Activated T-cell treated with anti-CD3 and anti-CD28 coated beads, Interleukin-2, amount 50 U/mL, for 4 hours (primary cell): ENCODE measurements at regions not wholly inside any gene's neighbourhood (a gene's known extent, or its start where the extent isn't known, plus 50 kb on each side); places are given as distances from the start of the nearest gene placed in this dataset.
A peak's percentile ranks its signal among the peaks of the same experiment; 100 is the strongest.
"Not testable (repeated sequence)": the region's sequence is repeated elsewhere in the genome, so short reads cannot be mapped to it uniquely, and the experiment has no call there.

Source experiments
- ATAC-seq, 2 donors: fragments of 200-7000 bp; cut with Tn5 transposase; one replicate each; pipeline ENCODE4 v1.10.0; 2021
- DNase-seq: peaks from one replicate; pipeline ENCODE4 v3.0.0-alpha.2; 2020
- H3K27me3 Mint-ChIP-seq: one replicate; pipeline ENCODE4 v1.8.0; 2021; ENCODE audit warnings: low read depth, mixed read lengths
- H3K36me3 Mint-ChIP-seq: one replicate; pipeline ENCODE4 v1.8.0; 2022; ENCODE audit warnings: mixed read lengths; ENCODE audit not compliant: insufficient read depth
- H3K4me1 Mint-ChIP-seq: one replicate; pipeline ENCODE4 v1.8.0; 2021; ENCODE audit warnings: low read depth, mixed read lengths
- H3K4me3 Mint-ChIP-seq: one replicate; pipeline ENCODE4 v1.8.0; 2021; ENCODE audit warnings: mild to moderate bottlenecking, moderate library complexity, mixed read lengths
- H3K9me3 Mint-ChIP-seq: one replicate; pipeline ENCODE4 v1.8.0; 2021; ENCODE audit warnings: mixed read lengths

DNA sequence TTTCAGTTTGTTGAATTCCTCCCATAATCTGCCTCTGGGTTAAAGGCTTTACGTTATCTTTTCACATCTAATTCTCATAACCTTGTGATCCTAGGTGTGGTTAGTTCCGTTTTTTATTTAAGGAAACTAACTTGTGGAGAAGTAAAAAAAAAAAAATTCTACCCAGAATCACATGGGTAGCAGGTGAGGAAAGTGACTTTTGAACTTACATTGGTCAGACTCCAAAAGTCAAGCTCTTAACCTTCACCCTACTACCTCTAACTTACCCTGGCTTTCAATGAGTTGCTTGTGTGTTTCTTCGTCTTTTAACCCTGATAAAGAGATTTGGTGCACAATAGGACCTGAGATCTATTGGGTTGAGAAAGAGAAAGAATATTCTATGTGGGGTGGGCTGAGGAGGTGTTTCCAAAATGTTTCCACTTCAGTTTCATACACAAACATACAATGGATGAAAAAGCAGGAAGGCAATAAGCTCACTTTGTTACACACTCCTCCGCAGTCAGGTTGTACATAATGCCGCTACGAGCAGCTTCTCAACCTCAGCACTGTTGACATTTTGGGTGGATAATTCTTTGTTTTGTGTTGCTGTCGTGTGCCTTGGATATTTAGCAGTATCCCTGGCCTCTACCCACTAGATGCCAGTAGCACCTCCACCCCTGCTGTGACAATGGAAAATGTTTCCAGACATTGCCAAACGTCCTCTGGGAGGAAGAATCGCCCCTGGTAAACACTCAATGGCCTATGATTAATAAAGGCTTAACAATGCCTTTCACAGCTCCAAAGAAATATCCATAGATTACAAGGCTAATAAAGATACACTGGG, 193.0 kb upstream of the ZNF217 start:
- DNase-seq = no peak
- no peaks in the 10 kb centered on the region for H3K36me3 Mint-ChIP-seq
- no peak for ATAC-seq
- H3K9me3 Mint-ChIP-seq = no peaks in the 10 kb centered on the region
- no peak overlapping the region for H3K4me3 Mint-ChIP-seq
- peaks cover 14% of the 10 kb centered on the region for H3K4me1 Mint-ChIP-seq
- no peaks in the 10 kb centered on the region for H3K27me3 Mint-ChIP-seq

DNA sequence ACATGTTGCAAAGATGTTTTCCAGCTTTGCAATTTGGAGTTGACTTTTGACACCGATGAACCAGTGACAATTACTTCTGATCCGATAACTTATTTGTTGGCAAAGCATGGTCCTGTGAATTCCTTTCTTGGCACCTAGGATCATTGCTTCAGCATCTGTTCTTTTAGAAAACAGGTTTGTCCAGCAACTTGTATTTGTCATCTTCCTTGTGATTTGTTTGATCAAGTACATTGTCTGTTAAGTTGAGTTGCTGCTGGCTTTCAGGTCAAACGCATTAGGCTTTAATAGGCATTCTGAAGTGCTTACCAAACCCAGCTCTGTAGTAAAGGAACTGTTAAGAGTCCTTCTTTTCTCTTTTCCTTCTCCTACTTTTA, 192.4 kb upstream of the ZNF217 start:
- ATAC-seq (no peak), DNase-seq (no peak)
- H3K36me3 Mint-ChIP-seq = no peaks in the 10 kb centered on the region
- H3K4me3 Mint-ChIP-seq = no peak overlapping the region
- H3K27me3 Mint-ChIP-seq = no peaks in the 10 kb centered on the region
- H3K4me1 Mint-ChIP-seq = peaks cover 14% of the 10 kb centered on the region
- H3K9me3 Mint-ChIP-seq = no peaks in the 10 kb centered on the region

DNA sequence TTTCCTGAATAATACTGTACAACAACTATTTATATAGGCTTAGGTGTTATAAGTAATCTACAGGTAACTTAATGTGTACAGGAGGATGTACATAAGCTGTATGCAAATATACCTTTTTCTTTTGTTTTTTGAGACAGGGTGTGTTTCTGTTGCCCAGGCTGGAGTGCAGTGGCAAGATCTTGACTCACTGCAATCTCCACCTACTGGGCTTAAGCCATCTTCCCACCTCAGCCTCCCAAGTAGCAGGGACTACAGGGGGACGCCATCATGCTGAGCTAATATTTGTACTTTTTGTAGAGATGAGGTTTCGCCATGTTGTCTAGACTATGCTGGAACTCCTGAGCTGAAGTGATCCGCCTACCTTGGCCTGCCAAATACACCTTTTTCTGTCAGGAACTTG, 191.7 kb upstream of the ZNF217 start:
- ATAC-seq (no peak), DNase-seq (no peak)
- Mint-ChIP-seq H3K4me3 (no peak overlapping the region), H3K36me3 (no peaks in the 10 kb centered on the region), H3K9me3 (no peaks in the 10 kb centered on the region), H3K27me3 (no peaks in the 10 kb centered on the region), H3K4me1 (peaks cover 14% of the 10 kb centered on the region)

DNA sequence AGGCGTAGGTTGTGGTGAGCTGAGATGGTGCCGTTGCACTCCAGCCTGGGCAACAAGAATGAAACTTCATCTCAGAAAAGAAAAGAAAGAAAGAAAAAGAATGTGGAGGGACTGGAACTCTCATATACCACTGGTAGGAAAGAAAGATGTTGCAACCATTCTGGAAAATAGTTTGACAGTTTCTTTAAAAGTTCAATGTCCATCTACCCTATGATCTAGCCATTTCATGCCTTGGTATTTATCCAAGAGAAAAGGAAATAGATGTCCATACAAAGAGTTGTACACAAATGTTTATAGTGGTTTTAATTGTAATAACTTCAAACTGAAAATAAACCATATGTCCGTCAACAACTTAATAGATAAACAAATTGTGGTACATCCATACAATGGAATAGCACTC, 190.1 kb upstream of the ZNF217 start:
- Mint-ChIP-seq H3K27me3 (no peaks in the 10 kb centered on the region), H3K9me3 (no peaks in the 10 kb centered on the region), H3K4me1 (peaks cover 5% of the 10 kb centered on the region), H3K4me3 (no peak overlapping the region), H3K36me3 (no peaks in the 10 kb centered on the region)
- ATAC-seq (no peak), DNase-seq (no peak)

DNA sequence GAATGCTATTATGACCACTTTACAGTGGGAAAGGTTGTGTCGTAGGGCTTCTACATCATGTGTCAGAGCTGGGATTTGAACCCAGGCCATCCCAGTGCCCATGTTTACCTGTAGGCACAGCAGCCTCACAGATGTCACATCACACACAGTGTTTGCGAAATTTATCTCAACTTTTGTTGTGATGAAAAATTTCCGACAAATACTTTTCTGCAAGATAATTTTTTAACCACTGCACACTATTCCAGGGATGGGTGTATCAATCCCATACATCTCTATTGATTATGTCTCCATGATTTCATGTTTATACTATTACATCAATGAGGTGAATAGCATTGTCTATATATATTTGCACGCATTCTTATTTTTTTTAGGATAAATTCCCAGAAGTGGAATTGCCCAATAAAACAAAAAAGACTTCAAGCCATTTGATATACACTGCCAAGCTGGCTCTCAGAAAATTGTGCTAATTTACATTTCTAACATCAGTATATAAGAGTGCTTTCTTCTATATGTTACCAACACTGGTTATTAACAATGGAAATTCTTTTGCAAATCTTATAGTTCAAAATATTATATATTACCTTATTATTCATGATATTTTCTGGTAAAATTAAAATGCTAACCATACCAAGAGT, 189.1 kb upstream of the ZNF217 start:
- Mint-ChIP-seq H3K4me1 (peaks cover 5% of the 10 kb centered on the region), H3K27me3 (no peaks in the 10 kb centered on the region), H3K36me3 (no peaks in the 10 kb centered on the region), H3K9me3 (no peaks in the 10 kb centered on the region), H3K4me3 (no peak overlapping the region)
- ATAC-seq (no peak), DNase-seq (no peak)

DNA sequence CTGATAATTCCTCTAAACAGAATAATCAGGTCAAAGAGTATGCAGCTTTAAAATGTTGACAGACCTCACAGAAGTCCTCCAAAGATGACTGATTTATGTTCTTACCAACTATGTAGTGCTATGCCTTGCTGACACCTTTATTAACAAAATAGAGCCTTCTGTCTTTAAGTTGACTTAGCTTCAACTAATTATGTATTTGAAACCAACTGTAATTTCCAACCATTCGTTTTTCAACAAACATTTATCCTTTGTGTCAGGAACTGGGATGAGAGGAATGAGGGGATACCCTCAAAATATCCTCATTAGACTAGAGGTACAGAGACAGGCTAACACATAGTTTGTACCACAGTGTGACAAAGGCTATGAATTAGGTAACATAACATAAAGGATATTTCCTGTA, 186.2 kb upstream of the ZNF217 start:
- no peaks in the 10 kb centered on the region for H3K36me3 Mint-ChIP-seq
- ATAC-seq = no peak
- H3K4me3 Mint-ChIP-seq = no peak overlapping the region
- no peaks in the 10 kb centered on the region for H3K4me1 Mint-ChIP-seq
- H3K9me3 Mint-ChIP-seq = no peaks in the 10 kb centered on the region
- DNase-seq = no peak
- no peaks in the 10 kb centered on the region for H3K27me3 Mint-ChIP-seq

DNA sequence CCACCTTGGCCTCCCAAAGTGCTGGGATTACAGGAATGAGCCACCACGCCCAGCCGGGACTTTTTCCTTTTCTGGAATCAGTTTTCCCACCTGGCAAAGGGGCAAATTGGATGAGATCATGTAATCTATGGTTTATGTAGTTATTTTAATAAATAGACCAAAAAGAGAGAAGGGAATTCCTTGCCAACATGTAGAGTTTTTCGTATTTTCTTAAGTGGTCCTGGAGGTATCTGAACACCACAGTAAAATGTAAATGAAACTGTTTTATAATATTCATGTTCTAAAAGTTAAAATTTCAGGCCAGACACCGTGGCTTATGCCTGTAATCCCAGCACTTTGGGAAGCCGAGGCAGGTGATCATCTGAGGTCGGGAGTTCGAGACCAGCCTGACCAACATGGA, 185.1 kb upstream of the ZNF217 start:
- no peak for DNase-seq
- no peaks in the 10 kb centered on the region for H3K4me1 Mint-ChIP-seq
- H3K4me3 Mint-ChIP-seq = no peak overlapping the region
- H3K9me3 Mint-ChIP-seq = no peaks in the 10 kb centered on the region
- ATAC-seq = no peak
- no peaks in the 10 kb centered on the region for H3K36me3 Mint-ChIP-seq
- H3K27me3 Mint-ChIP-seq = no peaks in the 10 kb centered on the region

DNA sequence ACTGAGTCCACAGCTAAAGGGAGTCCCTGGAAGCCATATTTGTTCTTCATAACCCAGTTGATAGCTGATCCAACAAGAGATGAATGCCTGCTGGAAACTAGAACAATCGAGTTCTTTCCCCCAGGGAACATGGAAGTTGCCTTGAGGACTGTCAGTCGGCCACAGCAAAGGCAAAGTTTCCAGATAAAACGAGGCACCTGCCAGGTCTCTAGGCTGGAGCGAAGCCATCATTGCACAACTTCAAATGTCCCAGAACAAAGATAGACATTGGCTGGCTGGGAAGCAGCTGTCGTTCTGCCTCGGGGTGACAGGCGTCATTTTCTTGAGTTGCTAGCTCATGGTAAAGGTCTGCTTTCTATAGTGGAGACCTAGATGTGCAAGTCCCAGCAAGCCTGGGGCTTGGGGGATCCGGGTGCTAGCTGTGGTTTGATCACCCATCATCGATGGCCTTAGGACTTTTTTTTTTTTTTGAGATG, 184.4 kb upstream of the ZNF217 start:
- ATAC-seq = no peak

DNA sequence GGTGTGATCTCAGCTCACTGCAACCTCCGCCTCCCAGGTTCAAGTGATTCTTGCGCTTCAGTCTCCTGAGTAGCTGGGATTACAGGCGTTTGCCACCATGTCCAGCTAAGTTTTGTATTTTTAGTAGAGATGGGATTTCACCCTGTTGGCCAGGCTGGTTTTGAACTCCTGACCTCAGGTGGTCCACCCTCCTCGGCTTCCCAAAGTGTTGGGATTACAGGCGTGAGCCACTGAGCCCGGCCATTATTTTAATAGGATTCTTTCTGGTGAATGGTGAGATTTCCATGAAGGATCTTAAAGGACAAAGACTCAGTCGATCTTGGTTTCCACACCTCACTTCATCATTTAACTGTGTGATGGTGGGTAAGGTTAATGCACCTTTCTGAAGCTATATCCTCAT, 183.8 kb upstream of the ZNF217 start:
- H3K4me1 Mint-ChIP-seq, H3K4me3 Mint-ChIP-seq, H3K9me3 Mint-ChIP-seq, H3K27me3 Mint-ChIP-seq, DNase-seq, H3K36me3 Mint-ChIP-seq, ATAC-seq: not testable (repeated sequence)

More for the DNA sequence above, 184.4 kb upstream of the ZNF217 start:
- no peaks in the 10 kb centered on the region for H3K4me1 Mint-ChIP-seq
- DNase-seq = no peak
- H3K4me3 Mint-ChIP-seq = no peak overlapping the region
- H3K9me3 Mint-ChIP-seq = no peaks in the 10 kb centered on the region
- H3K27me3 Mint-ChIP-seq = no peaks in the 10 kb centered on the region
- H3K36me3 Mint-ChIP-seq = no peaks in the 10 kb centered on the region

DNA sequence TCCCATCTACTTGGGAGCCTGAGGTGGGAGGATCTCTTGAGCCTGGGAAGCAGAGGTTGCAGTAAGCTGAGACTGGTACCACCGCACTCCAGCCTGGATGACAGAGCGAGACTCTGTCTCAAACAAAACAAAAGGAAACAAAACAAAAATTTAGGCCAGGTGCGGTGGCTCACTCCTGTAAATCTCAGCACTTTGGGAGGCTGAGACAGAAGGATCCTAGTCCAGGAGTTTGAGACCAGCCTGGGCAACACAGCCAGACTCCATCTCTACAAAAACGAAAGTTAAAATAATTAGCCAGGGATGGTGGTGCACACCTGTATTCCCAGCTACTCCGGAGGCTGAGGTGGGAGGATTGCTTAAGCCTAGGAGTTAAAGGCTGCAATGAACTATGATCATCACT, 183.2 kb upstream of the ZNF217 start:
- Mint-ChIP-seq H3K9me3 (no peaks in the 10 kb centered on the region), H3K4me3 (no peak overlapping the region), H3K36me3 (no peaks in the 10 kb centered on the region), H3K27me3 (no peaks in the 10 kb centered on the region), H3K4me1 (no peaks in the 10 kb centered on the region)
- DNase-seq (no peak), ATAC-seq (no peak)

DNA sequence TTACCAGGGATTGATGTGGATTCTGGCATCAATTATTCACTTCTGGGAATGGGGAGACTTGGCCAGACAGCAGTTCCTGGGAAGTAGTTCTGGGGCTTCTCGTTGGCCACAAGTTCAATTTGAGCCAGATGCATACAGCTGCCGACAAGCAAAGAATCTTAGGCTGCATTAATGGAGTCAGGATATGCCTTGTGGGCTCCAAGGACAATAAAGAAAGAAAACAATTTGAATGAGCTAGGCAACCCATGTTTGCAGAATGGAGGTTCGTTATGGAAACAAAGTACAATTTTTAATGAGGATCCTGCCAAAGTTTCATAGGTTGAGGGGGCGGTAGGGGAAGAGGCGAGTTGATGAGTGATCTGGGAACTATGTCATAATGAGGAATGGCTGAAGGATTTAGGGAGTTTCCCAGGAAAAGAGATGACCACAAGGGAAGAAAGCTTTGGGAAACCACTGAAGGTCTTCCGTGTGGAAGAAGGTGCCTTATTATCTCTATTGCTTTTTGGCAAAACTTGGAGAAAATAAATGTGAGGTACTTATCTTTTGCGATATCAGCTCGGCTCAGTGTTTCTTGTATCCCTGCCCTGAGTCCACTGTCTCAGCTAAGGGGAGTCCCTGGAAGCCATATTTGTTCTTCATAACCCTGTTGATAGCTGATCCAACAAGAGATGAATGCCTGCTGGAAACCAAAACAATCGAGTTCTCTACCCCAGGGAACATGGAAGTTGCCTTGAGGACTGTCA, 181.0 kb upstream of the ZNF217 start:
- Mint-ChIP-seq H3K4me3 (no peak overlapping the region), H3K4me1 (no peaks in the 10 kb centered on the region), H3K36me3 (no peaks in the 10 kb centered on the region), H3K27me3 (no peaks in the 10 kb centered on the region), H3K9me3 (no peaks in the 10 kb centered on the region)
- DNase-seq (no peak), ATAC-seq (no peak)

DNA sequence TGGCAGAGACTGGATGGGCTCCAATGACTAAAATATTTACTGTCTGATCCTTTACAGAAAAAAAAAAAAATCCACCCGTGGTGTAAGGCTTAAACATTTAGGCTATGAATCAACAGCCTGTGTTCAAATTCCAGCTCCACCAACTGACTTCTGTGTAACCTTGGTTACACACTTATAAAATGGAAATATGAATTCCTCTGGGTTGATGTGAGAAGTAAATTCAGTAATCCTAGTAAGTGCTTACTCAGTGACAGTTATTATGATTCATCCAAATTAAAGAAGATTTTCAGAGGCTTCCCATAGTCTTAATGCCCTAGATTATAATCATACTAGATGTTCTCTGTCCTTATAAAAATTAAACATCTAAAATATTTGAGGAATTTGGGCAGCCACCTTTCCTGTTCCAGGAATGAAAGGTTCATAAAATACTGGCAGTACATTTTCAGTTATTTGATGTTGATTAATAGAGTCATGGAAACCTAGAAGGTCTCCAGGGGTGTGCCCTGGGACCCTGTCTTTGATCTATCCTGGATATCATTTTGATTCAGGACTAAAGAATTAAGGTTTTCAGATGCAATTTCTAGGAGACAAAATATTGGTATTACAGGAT, 180.3 kb upstream of the ZNF217 start:
- Mint-ChIP-seq H3K4me3 (no peak overlapping the region), H3K9me3 (no peaks in the 10 kb centered on the region), H3K36me3 (no peaks in the 10 kb centered on the region), H3K4me1 (no peaks in the 10 kb centered on the region), H3K27me3 (no peaks in the 10 kb centered on the region)
- DNase-seq (no peak), ATAC-seq (peak; percentile 62 to 74)

DNA sequence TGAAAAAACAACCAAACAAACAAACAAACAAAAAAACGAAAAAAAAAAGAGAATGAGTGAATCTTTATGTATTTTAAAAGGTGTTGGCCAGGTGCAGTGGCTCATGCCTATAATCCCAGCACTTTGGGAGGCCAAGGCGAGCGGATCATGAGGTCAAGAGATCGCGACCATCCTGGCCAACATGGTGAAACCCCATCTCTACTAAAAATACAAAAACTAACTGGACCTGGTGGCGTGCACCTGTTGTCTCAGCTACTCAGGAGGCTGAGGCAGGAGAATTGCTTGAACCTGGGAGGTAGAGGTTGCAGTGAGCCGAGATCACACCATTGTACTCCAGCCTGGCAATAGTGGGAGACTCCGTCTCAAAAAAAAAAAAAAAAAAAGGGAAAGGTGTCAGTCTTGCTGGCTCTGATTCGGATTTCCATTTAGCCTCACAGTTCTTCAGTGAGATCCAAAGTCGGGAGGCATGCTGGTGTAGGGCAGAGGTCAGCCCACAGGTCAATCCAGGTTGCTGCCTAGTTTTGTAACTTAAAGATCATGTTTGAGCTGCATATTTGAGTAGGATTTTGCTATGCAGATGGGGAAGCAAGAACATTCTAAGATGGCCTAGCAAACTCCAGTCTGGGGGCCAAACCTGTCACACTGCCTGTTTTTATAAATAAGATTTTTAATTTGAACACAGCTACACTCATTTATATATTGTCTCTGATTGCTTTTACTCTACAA, 179.6 kb upstream of the ZNF217 start:
- H3K27me3 Mint-ChIP-seq, H3K4me3 Mint-ChIP-seq, H3K4me1 Mint-ChIP-seq, DNase-seq, H3K9me3 Mint-ChIP-seq, ATAC-seq, H3K36me3 Mint-ChIP-seq: not testable (repeated sequence)

DNA sequence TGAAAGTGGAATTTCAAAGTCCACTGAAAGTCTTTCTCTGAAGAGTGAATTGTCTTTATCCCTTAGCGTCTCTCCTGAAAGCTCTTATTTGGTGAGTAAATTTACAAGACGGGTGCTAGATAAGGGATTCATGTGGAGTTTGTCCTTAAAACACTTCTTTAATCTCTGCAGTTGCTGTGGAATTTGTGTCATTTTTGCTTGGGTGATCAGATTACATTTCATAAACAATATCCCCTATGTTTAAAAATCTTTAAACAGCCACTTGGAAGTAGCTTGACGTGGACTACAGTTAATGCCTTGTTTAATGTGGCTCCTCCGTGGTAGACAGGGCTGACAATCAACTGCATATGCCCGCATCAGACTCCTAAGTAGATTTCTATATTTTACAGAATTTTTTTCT, 175.4 kb upstream of the ZNF217 start:
- DNase-seq = no peak
- no peaks in the 10 kb centered on the region for H3K27me3 Mint-ChIP-seq
- H3K36me3 Mint-ChIP-seq = no peaks in the 10 kb centered on the region
- H3K4me1 Mint-ChIP-seq = peaks cover 4% of the 10 kb centered on the region
- H3K9me3 Mint-ChIP-seq = no peaks in the 10 kb centered on the region
- no peak for ATAC-seq
- no peak overlapping the region for H3K4me3 Mint-ChIP-seq
